Gastroesophageal sphincter (tissue), 4 donors: ENCODE measurements at regions not wholly inside any gene's neighbourhood (a gene's known extent, or its start where the extent isn't known, plus 50 kb on each side); places are given as distances from the start of the nearest gene placed in this dataset.

Source experiments
- ATAC-seq: fragments of 150-250 bp; one replicate; pipeline ENCODE4 v1.9.1; 2016; ENCODE audit warnings: mild to moderate bottlenecking, moderate library complexity
- H3K27ac ChIP-seq, 4 donors: fragments of 200-600 bp; sonication (generic) in 3 of 4; 1 replicate in 3 of 4; 2 replicates in 1 of 4; pipeline ENCODE4 v1.5.1; 2016 to 2019
- H3K27me3 ChIP-seq: fragments of 200-600 bp; sonication (generic); one replicate; pipeline ENCODE4 v1.5.1; 2019
- H3K36me3 ChIP-seq, 2 donors: fragments of 200-600 bp; sonication (generic); one replicate each; pipeline ENCODE4 v1.5.1; 2019; ENCODE audit warnings: control low read depth in 1 of 2
- H3K4me1 ChIP-seq, 3 donors: fragments of 200-600 bp; sonication (generic); 1 replicate in 2 of 3; 2 replicates in 1 of 3; pipeline ENCODE4 v1.5.1; 2016 to 2019; ENCODE audit warnings: control low read depth in 2 of 3
- H3K4me3 ChIP-seq, 2 donors: fragments of 200-600 bp; sonication (generic); one replicate each; pipeline ENCODE4 v1.5.1; 2019; ENCODE audit warnings: mild to moderate bottlenecking in 1 of 2, moderate library complexity in 1 of 2
- H3K9me3 ChIP-seq, 3 donors: fragments of 200-600 bp; sonication (generic); one replicate each; pipeline ENCODE4 v1.5.1; 2017 to 2019; ENCODE audit warnings: control low read depth in 2 of 3
- CTCF ChIP-seq, 4 experiments: fragments of 200-600 bp in 2 of 4; fragments of 450-650 bp in 2 of 4; sonication (generic) in 1 of 4; IDR thresholded peaks; one replicate each; pipeline ENCODE4 v1.5.1; 2017 to 2019; ENCODE audit warnings: antibody characterized with exemption in 4 of 4, mild to moderate bottlenecking in 2 of 4, moderate library complexity in 2 of 4
- EP300 ChIP-seq: sonication (generic); formaldehyde crosslinking; IDR thresholded peaks from one replicate; pipeline ENCODE4 v1.6.1; 2017; ENCODE audit warnings: antibody characterized with exemption, mild to moderate bottlenecking
- POLR2A ChIP-seq, 2 donors: fragments of 450-650 bp; IDR thresholded peaks; one replicate each; pipeline ENCODE4 v1.6.1; 2017; ENCODE audit warnings: antibody characterized with exemption in 2 of 2, mild to moderate bottlenecking in 2 of 2, moderate library complexity in 1 of 2
- POLR2AphosphoS5 ChIP-seq: sonication (generic); formaldehyde crosslinking; IDR thresholded peaks from one replicate; pipeline ENCODE4 v1.6.1; 2017; ENCODE audit warnings: antibody characterized with exemption
- WGBS, 2 donors: methylation state at CpG; one replicate each; pipeline ENCODE4 v1.1.5; 2018; ENCODE audit warnings: low coverage in 1 of 2; 5-methylcytosine and 5-hydroxymethylcytosine counted together

- no peaks in the 10 kb centered on the region for H3K36me3 ChIP-seq
- 72% methylated on average over 3 of the region's 3 CpGs; no CpG with 5 or more reads in 1 of the 2 donors for WGBS, 2 donors
- peaks cover 10% of the 10 kb centered on the region for H3K27me3 ChIP-seq
- H3K4me3 ChIP-seq = no peak overlapping the region
- no peak for ATAC-seq
- H3K27ac ChIP-seq = no peak overlapping the region
- H3K9me3 ChIP-seq = no peaks in the 10 kb centered on the region
- TF ChIP-seq EP300 (no peak), POLR2A (IDR thresholded peaks at IDR 0.05) (no peak)
- H3K4me1 ChIP-seq = no peaks in the 10 kb centered on the region
Observed at GRCh38 chr20:60317401-60317800, 359.2 kb downstream of the CDH26 start.

GRCh38 chr20:60321601-60322000 lies 363.4 kb downstream of the CDH26 start:
- Histone ChIP-seq H3K4me1 (no peaks in the 10 kb centered on the region), H3K27ac (no peak overlapping the region), H3K4me3 (no peak overlapping the region), H3K36me3 (no peaks in the 10 kb centered on the region), H3K9me3 (no peaks in the 10 kb centered on the region), H3K27me3 (peaks cover 10% of the 10 kb centered on the region)
- WGBS, 2 donors = 17 to 56% methylated on average over 2 to 3 of the region's 3 CpGs
- TF ChIP-seq POLR2AphosphoS5 (no peak), CTCF (IDR thresholded peaks at IDR 0.05) (no peak), POLR2A (IDR thresholded peaks at IDR 0.05) (no peak), EP300 (no peak)
- no peak for ATAC-seq

GRCh38 chr20:60326821-60327220 lies 368.6 kb downstream of the CDH26 start:
- 84 to 92% methylated on average over 4 to 5 of the region's 5 CpGs for WGBS, 2 donors
- H3K27ac ChIP-seq = no peak overlapping the region
- H3K4me3 ChIP-seq = no peak overlapping the region
- peaks cover 7% of the 10 kb centered on the region for H3K27me3 ChIP-seq
- no peaks in the 10 kb centered on the region for H3K9me3 ChIP-seq
- H3K36me3 ChIP-seq = no peaks in the 10 kb centered on the region
- no peaks in the 10 kb centered on the region for H3K4me1 ChIP-seq
- ATAC-seq = no peak
- no peak for TF ChIP-seq POLR2AphosphoS5
- TF ChIP-seq POLR2A (IDR thresholded peaks at IDR 0.05) = no peak
- TF ChIP-seq EP300 = no peak
- TF ChIP-seq CTCF (IDR thresholded peaks at IDR 0.05) = no peak

GRCh38 chr20:60327971-60328660 lies 369.9 kb downstream of the CDH26 start:
- no peak overlapping the region for H3K4me3 ChIP-seq
- WGBS, 2 donors = 100% methylated on average over 3 of the region's 4 CpGs; no CpG with 5 or more reads in 1 of the 2 donors

GRCh38 chr20:60330461-60330860 lies 372.2 kb downstream of the CDH26 start:
- ATAC-seq = no peak
- peaks cover 4% of the 10 kb centered on the region for H3K27me3 ChIP-seq
- H3K4me1 ChIP-seq = no peaks in the 10 kb centered on the region
- 26 to 44% methylated on average over 3 of the region's 3 CpGs for WGBS, 2 donors
- H3K4me3 ChIP-seq = no peak overlapping the region
- no peak overlapping the region for H3K27ac ChIP-seq
- TF ChIP-seq POLR2AphosphoS5 (no peak), CTCF (IDR thresholded peaks at IDR 0.05) (no peak), EP300 (no peak), POLR2A (IDR thresholded peaks at IDR 0.05) (no peak)
- no peaks in the 10 kb centered on the region for H3K36me3 ChIP-seq
- H3K9me3 ChIP-seq = no peaks in the 10 kb centered on the region

More at GRCh38 chr20:60327971-60328660, 369.9 kb downstream of the CDH26 start:
- Histone ChIP-seq H3K27me3 (peaks cover 4% of the 10 kb centered on the region), H3K9me3 (no peaks in the 10 kb centered on the region), H3K4me1 (no peaks in the 10 kb centered on the region), H3K27ac (no peak overlapping the region), H3K36me3 (no peaks in the 10 kb centered on the region)
- ATAC-seq = no peak
- no peak for TF ChIP-seq POLR2A (IDR thresholded peaks at IDR 0.05)
- TF ChIP-seq POLR2AphosphoS5 = no peak
- TF ChIP-seq CTCF (IDR thresholded peaks at IDR 0.05) = no peak
- no peak for TF ChIP-seq EP300
